Raji (cell line): ENCODE measurements at regions not wholly inside any gene's neighbourhood (a gene's known extent, or its start where the extent isn't known, plus 50 kb on each side); places are given as distances from the start of the nearest gene placed in this dataset.

Experiments
- POLR2A ChIP-seq: IDR thresholded peaks from 2 replicates; pipeline ENCODE4 v1.6.1; 2011; ENCODE audit warnings: low read depth, low read length, control low read depth; ENCODE audit not compliant: insufficient read depth

- TF ChIP-seq POLR2A = no peak
Observed at GRCh38 chr21:31553926-31554325, 105.6 kb upstream of the SOD1 start.

GRCh38 chr21:31553461-31553860 is 106.0 kb upstream of the SOD1 start:
- TF ChIP-seq POLR2A = no peak

GRCh38 chr21:31552826-31553225 is 106.7 kb upstream of the SOD1 start:
- TF ChIP-seq POLR2A = no peak

- no peak for TF ChIP-seq POLR2A
Observed at GRCh38 chr21:31550070-31550469, 109.4 kb upstream of the SOD1 start.

- no peak for TF ChIP-seq POLR2A
Observed at GRCh38 chr21:31548688-31549087, 110.8 kb upstream of the SOD1 start.

- TF ChIP-seq POLR2A = no peak
Observed at GRCh38 chr21:31546443-31547170, 112.9 kb upstream of the SOD1 start.

- no peak for TF ChIP-seq POLR2A
Observed at GRCh38 chr21:31545036-31545435, 114.5 kb upstream of the SOD1 start.

GRCh38 chr21:31543191-31543590 is 116.3 kb upstream of the SOD1 start:
- TF ChIP-seq POLR2A = no peak

- no peak for TF ChIP-seq POLR2A
Observed at GRCh38 chr21:31538816-31539215, 120.7 kb upstream of the SOD1 start.

GRCh38 chr21:31537872-31538576 is 121.5 kb upstream of the SOD1 start:
- TF ChIP-seq POLR2A = no peak

- TF ChIP-seq POLR2A = no peak
Observed at GRCh38 chr21:31536138-31536537, 123.4 kb upstream of the SOD1 start.

- TF ChIP-seq POLR2A = no peak
Observed at GRCh38 chr21:31531967-31532366, 127.5 kb upstream of the SOD1 start.

- TF ChIP-seq POLR2A = no peak
Observed at GRCh38 chr21:31530897-31531705, 128.4 kb upstream of the SOD1 start.

GRCh38 chr21:31530364-31530763 is 129.1 kb upstream of the SOD1 start:
- TF ChIP-seq POLR2A = no peak

- no peak for TF ChIP-seq POLR2A
Observed at GRCh38 chr21:31529406-31529805, 130.1 kb upstream of the SOD1 start.

- TF ChIP-seq POLR2A = no peak
Observed at GRCh38 chr21:31526040-31526439, 133.5 kb upstream of the SOD1 start.

- TF ChIP-seq POLR2A = no peak
Observed at GRCh38 chr21:31524140-31524539, 135.4 kb upstream of the SOD1 start.

GRCh38 chr21:31521515-31521914 is 138.0 kb upstream of the SOD1 start:
- TF ChIP-seq POLR2A = no peak
